Natural killer cell (primary cell): ENCODE measurements at regions not wholly inside any gene's neighbourhood (a gene's known extent, or its start where the extent isn't known, plus 50 kb on each side); places are given as distances from the start of the nearest gene placed in this dataset.

ENCODE experiments used
- ATAC-seq, 3 donors: fragments of 150-1000 bp in 2 of 3; fragments of 200-7000 bp in 1 of 3; cut with Tn5 transposase; 1 replicate in 1 of 3; 2 replicates in 2 of 3; pipeline ENCODE4 v1.10.0; 2021; ENCODE audit warnings: mild to moderate bottlenecking in 2 of 3, moderate library complexity in 2 of 3
- DNase-seq, 2 donors: peaks; one replicate each; pipeline versions ENCODE4 v3.0.0 to v3.0.0-alpha.2; 2013 to 2021; ENCODE audit warnings: mixed read lengths in 1 of 2
- H3K27ac ChIP-seq: one replicate; pipeline ENCODE4 v1.5.1; 2013; ENCODE audit warnings: mild to moderate bottlenecking, low read length
- H3K27me3 ChIP-seq: one replicate; pipeline ENCODE4 v1.6.1; 2013; ENCODE audit warnings: low read length; ENCODE audit not compliant: control insufficient read depth, insufficient read depth
- H3K36me3 ChIP-seq: one replicate; pipeline ENCODE4 v1.6.1; 2013; ENCODE audit warnings: low read length; ENCODE audit not compliant: control insufficient read depth, insufficient read depth
- H3K4me1 ChIP-seq: one replicate; pipeline ENCODE4 v1.6.1; 2013; ENCODE audit warnings: low read length; ENCODE audit not compliant: control insufficient read depth, insufficient read depth
- H3K4me3 ChIP-seq: one replicate; pipeline ENCODE4 v1.5.1; 2013; ENCODE audit warnings: low read length
- H3K9me3 ChIP-seq: one replicate; pipeline ENCODE4 v1.6.1; 2013; ENCODE audit warnings: low read length; ENCODE audit not compliant: control insufficient read depth, insufficient read depth
- H3K27ac Mint-ChIP-seq, 2 donors: one replicate each; pipeline ENCODE4 v1.8.0; 2022; ENCODE audit warnings: mild to moderate bottlenecking in 2 of 2, mixed read lengths in 2 of 2, moderate library complexity in 1 of 2
- H3K27me3 Mint-ChIP-seq, 2 donors: one replicate each; pipeline ENCODE4 v1.8.0; 2022; ENCODE audit warnings: low read depth in 2 of 2, mixed read lengths in 2 of 2
- H3K36me3 Mint-ChIP-seq: one replicate; pipeline ENCODE4 v1.8.0; 2022; ENCODE audit warnings: mixed read lengths
- H3K4me1 Mint-ChIP-seq, 2 donors: one replicate each; pipeline ENCODE4 v1.8.0; 2022; ENCODE audit warnings: mixed read lengths in 2 of 2
- H3K4me3 Mint-ChIP-seq: one replicate; pipeline ENCODE4 v1.8.0; 2022; ENCODE audit warnings: mild to moderate bottlenecking, moderate library complexity, mixed read lengths
- H3K9me3 Mint-ChIP-seq, 2 donors: one replicate each; pipeline ENCODE4 v1.8.0; 2022; ENCODE audit warnings: mixed read lengths in 2 of 2
- CTCF ChIP-seq: fragments of 200-600 bp; IDR thresholded peaks from one replicate; pipeline ENCODE4 v1.8.0; 2022; ENCODE audit warnings: antibody characterized with exemption
- WGBS: methylation state at CpG from one replicate; pipeline ENCODE4 v1.1.7; 2013; ENCODE audit warnings: missing lambda C conversion rate; ENCODE audit not compliant: insufficient coverage; 5-methylcytosine and 5-hydroxymethylcytosine counted together
- intact Hi-C: fragments of 100-400 bp; cut with micrococcal nuclease; formaldehyde crosslinking; loops from one replicate; pipeline ENCODE4 v1.14.2; 2022

- H3K27me3 ChIP-seq: no peaks in the 10 kb centered on the region
- H3K9me3 ChIP-seq: no peaks in the 10 kb centered on the region
- H3K36me3 Mint-ChIP-seq: no peaks in the 10 kb centered on the region
- H3K27ac ChIP-seq: no peak overlapping the region
- no peak overlapping the region for H3K4me3 Mint-ChIP-seq
- no peaks in the 10 kb centered on the region for H3K4me1 ChIP-seq
- intact Hi-C loops: no loop called here
- WGBS: 91% methylated on average over 2 of the region's 2 CpGs
- TF ChIP-seq CTCF: no peak
- ATAC-seq (no peak), DNase-seq (no peak)
- H3K36me3 ChIP-seq: no peaks in the 10 kb centered on the region
- no peak overlapping the region for H3K27ac Mint-ChIP-seq
- no peaks in the 10 kb centered on the region for H3K9me3 Mint-ChIP-seq
- no peak overlapping the region for H3K4me3 ChIP-seq
- no peaks in the 10 kb centered on the region for H3K4me1 Mint-ChIP-seq
- H3K27me3 Mint-ChIP-seq: peaks cover 4 to 7% of the 10 kb centered on the region in 2 donors
Observed at GRCh38 chr2:63765117-63765516, 76.6 kb upstream of the UGP2 start.

GRCh38 chr2:63767307-63767706 is 74.4 kb upstream of the UGP2 start:
- H3K9me3 ChIP-seq: no peaks in the 10 kb centered on the region
- ATAC-seq (no peak), DNase-seq (no peak)
- no CpG with 5 or more reads among the region's 1 CpG for WGBS
- H3K27ac ChIP-seq: no peak overlapping the region
- no peak overlapping the region for H3K4me3 ChIP-seq
- Mint-ChIP-seq H3K27ac (no peak overlapping the region), H3K36me3 (no peaks in the 10 kb centered on the region), H3K27me3 (no peaks in the 10 kb centered on the region), H3K4me3 (no peak overlapping the region), H3K9me3 (no peaks in the 10 kb centered on the region), H3K4me1 (no peaks in the 10 kb centered on the region)
- H3K36me3 ChIP-seq: no peaks in the 10 kb centered on the region
- H3K27me3 ChIP-seq: no peaks in the 10 kb centered on the region
- TF ChIP-seq CTCF: no peak
- H3K4me1 ChIP-seq: no peaks in the 10 kb centered on the region
- intact Hi-C loops: no loop called here

GRCh38 chr2:63768051-63768450 is 73.6 kb upstream of the UGP2 start:
- no peak overlapping the region for H3K4me3 Mint-ChIP-seq
- H3K9me3 ChIP-seq: no peaks in the 10 kb centered on the region
- TF ChIP-seq CTCF: no peak

GRCh38 chr2:63769915-63770314 is 71.8 kb upstream of the UGP2 start:
- DNase-seq (no peak), ATAC-seq (no peak)
- H3K4me3 Mint-ChIP-seq: no peak overlapping the region
- Histone ChIP-seq H3K9me3 (no peaks in the 10 kb centered on the region), H3K4me1 (no peaks in the 10 kb centered on the region), H3K36me3 (no peaks in the 10 kb centered on the region), H3K4me3 (no peak overlapping the region), H3K27me3 (no peaks in the 10 kb centered on the region), H3K27ac (no peak overlapping the region)
- H3K4me1 Mint-ChIP-seq: no peaks in the 10 kb centered on the region
- H3K27ac Mint-ChIP-seq: no peak overlapping the region
- 60% methylated on average over 1 of the region's 3 CpGs for WGBS
- H3K9me3 Mint-ChIP-seq: no peaks in the 10 kb centered on the region
- no peak for TF ChIP-seq CTCF
- H3K27me3 Mint-ChIP-seq: peaks cover 0 to 8% of the 10 kb centered on the region in 2 donors
- intact Hi-C loops: no loop called here
- H3K36me3 Mint-ChIP-seq: no peaks in the 10 kb centered on the region

More at GRCh38 chr2:63768051-63768450, 73.6 kb upstream of the UGP2 start:
- H3K27me3 ChIP-seq: no peaks in the 10 kb centered on the region
- Mint-ChIP-seq H3K27ac (no peak overlapping the region), H3K9me3 (no peaks in the 10 kb centered on the region), H3K27me3 (no peaks in the 10 kb centered on the region), H3K36me3 (no peaks in the 10 kb centered on the region), H3K4me1 (no peaks in the 10 kb centered on the region)
- no peak for ATAC-seq
- H3K4me3 ChIP-seq: no peak overlapping the region
- intact Hi-C loops: no loop called here
- no peaks in the 10 kb centered on the region for H3K4me1 ChIP-seq
- no peak for DNase-seq
- no peaks in the 10 kb centered on the region for H3K36me3 ChIP-seq
- no peak overlapping the region for H3K27ac ChIP-seq
